ENCODE measurements at regions not wholly inside any gene's neighbourhood (a gene's known extent, or its start where the extent isn't known, plus 50 kb on each side); places are given as distances from the start of the nearest gene placed in this dataset.

GRCh38 chr2:180146541-180146940 is 139.4 kb upstream of the CWC22 start:
- Histone ChIP-seq H3K4me1 (no peaks in the 10 kb centered on the region), H3K4me3 (no peak overlapping the region), H3K27me3 (no peaks in the 10 kb centered on the region), H3K9me3 (no peaks in the 10 kb centered on the region), H3K27ac (no peak overlapping the region), H3K36me3 (ENCODE audit: low read depth, missing control alignments) (no peaks in the 10 kb centered on the region)
- intact Hi-C loops (cut with DNase I; ENCODE audit: low total_unique reads) = no loop called here
- 74 to 75% methylated on average over 2 of the region's 2 CpGs for WGBS, 2 donors
- no peak for DNase-seq
- TF ChIP-seq CTCF (IDR thresholded peaks at IDR 0.05) (no peak), POLR2A (IDR thresholded peaks at IDR 0.05) (no peak)

GRCh38 chr2:180146114-180146513 is 139.0 kb upstream of the CWC22 start:
- no peaks in the 10 kb centered on the region for H3K36me3 ChIP-seq (ENCODE audit: low read depth, missing control alignments)
- H3K27ac ChIP-seq = no peak overlapping the region
- H3K9me3 ChIP-seq = no peaks in the 10 kb centered on the region
- no peaks in the 10 kb centered on the region for H3K27me3 ChIP-seq
- intact Hi-C loops (cut with DNase I; ENCODE audit: low total_unique reads) = no loop called here
- 64 to 85% methylated on average over 1 of the region's 1 CpG for WGBS, 2 donors
- DNase-seq = no peak
- TF ChIP-seq POLR2A (IDR thresholded peaks at IDR 0.05) = no peak
- TF ChIP-seq CTCF (IDR thresholded peaks at IDR 0.05) = no peak
- no peaks in the 10 kb centered on the region for H3K4me1 ChIP-seq
- no peak overlapping the region for H3K4me3 ChIP-seq

- TF ChIP-seq POLR2A (IDR thresholded peaks at IDR 0.05) (no peak), CTCF (IDR thresholded peaks at IDR 0.05) (no peak)
- H3K27me3 ChIP-seq = no peaks in the 10 kb centered on the region
- H3K36me3 ChIP-seq (ENCODE audit: low read depth, missing control alignments) = no peaks in the 10 kb centered on the region
- no peak for DNase-seq
- no peak overlapping the region for H3K4me3 ChIP-seq
- H3K4me1 ChIP-seq = no peaks in the 10 kb centered on the region
- no peaks in the 10 kb centered on the region for H3K9me3 ChIP-seq
- WGBS, 2 donors = 88 to 89% methylated on average over 5 of the region's 5 CpGs
- H3K27ac ChIP-seq = no peak overlapping the region
- intact Hi-C loops (cut with DNase I; ENCODE audit: low total_unique reads) = no loop called here
Observed at GRCh38 chr2:180145163-180145562, 138.1 kb upstream of the CWC22 start.

GRCh38 chr2:180144338-180144813 is 137.3 kb upstream of the CWC22 start:
- Histone ChIP-seq H3K27me3 (no peaks in the 10 kb centered on the region), H3K36me3 (ENCODE audit: low read depth, missing control alignments) (no peaks in the 10 kb centered on the region), H3K4me3 (no peak overlapping the region), H3K9me3 (no peaks in the 10 kb centered on the region), H3K27ac (no peak overlapping the region), H3K4me1 (no peaks in the 10 kb centered on the region)
- intact Hi-C loops (cut with DNase I; ENCODE audit: low total_unique reads) = no loop called here
- TF ChIP-seq CTCF (IDR thresholded peaks at IDR 0.05) (no peak), POLR2A (IDR thresholded peaks at IDR 0.05) (no peak)
- DNase-seq = no peak

- Histone ChIP-seq H3K4me3 (no peak overlapping the region), H3K4me1 (no peaks in the 10 kb centered on the region), H3K9me3 (no peaks in the 10 kb centered on the region), H3K27ac (no peak overlapping the region), H3K36me3 (ENCODE audit: low read depth, missing control alignments) (no peaks in the 10 kb centered on the region), H3K27me3 (no peaks in the 10 kb centered on the region)
- no peak for TF ChIP-seq CTCF (IDR thresholded peaks at IDR 0.05)
- no peak for TF ChIP-seq POLR2A (IDR thresholded peaks at IDR 0.05)
- WGBS, 2 donors = 84 to 86% methylated on average over 5 of the region's 5 CpGs
- DNase-seq = no peak
- intact Hi-C loops (cut with DNase I; ENCODE audit: low total_unique reads) = no loop called here
Observed at GRCh38 chr2:180143633-180144337, 136.7 kb upstream of the CWC22 start.
